HepG2 (cell line): ENCODE measurements at regions not wholly inside any gene's neighbourhood (a gene's known extent, or its start where the extent isn't known, plus 50 kb on each side); places are given as distances from the start of the nearest gene placed in this dataset.

Experiments used
- ATAC-seq: fragments of 200-7000 bp; cut with Tn5 transposase; 3 replicates; pipeline ENCODE4 v1.9.1; 2020; ENCODE audit warnings: mild to moderate bottlenecking, moderate library complexity
- BruUV-seq: library from RNA; stranded (reverse); fragments of 400-500 nt; replicated peaks from 2 replicates; lab custom pipeline; 2021; lab: Mats Ljungman, UMichigan
- CTCF ChIA-PET: fragments of 300-600 bp; formaldehyde crosslinking; extraction: SDS; loops from one replicate; lab custom pipeline; 2021; ENCODE audit warnings: low total read pairs, inconsistent platforms, low intra/inter-chr PET ratio; lab: Yijun Ruan, JAX
- POLR2A ChIA-PET: fragments of 350-600 bp; sonication (Branson Sonifier 250); formaldehyde crosslinking; loops from one replicate; lab custom pipeline; 2020; ENCODE audit warnings: antibody characterized with exemption, inconsistent platforms; lab: Yijun Ruan, JAX
- DNase-seq: peaks from one replicate; pipeline ENCODE4 v3.0.0-alpha.2; 2015; ENCODE audit warnings: low spot score
- FAIRE-seq: peaks from 3 replicates; lab custom pipeline; 2011; peaks lifted over from hg19 to GRCh38; lab: Jason Lieb, UNC
- H2AFZ ChIP-seq: one replicate; pipeline ENCODE4 v1.6.1; 2011; ENCODE audit warnings: low read length, inconsistent platforms
- H3K27ac ChIP-seq: fragments of 300-600 bp; 3 replicates; pipeline ENCODE4 v1.8.0; 2011; ENCODE audit warnings: mixed run types, mild to moderate bottlenecking, mixed read lengths, low read length, inconsistent platforms; ENCODE audit not compliant: insufficient read depth; ENCODE audit errors: extremely low read length
- H3K27me3 ChIP-seq, 2 experiments: fragments of 200-600 bp in 1 of 2; 2 replicates in 1 of 2; 3 replicates in 1 of 2; pipeline versions ENCODE4 v1.6.0 to v1.8.0; 2011; ENCODE audit warnings: low read length in 2 of 2, mild to moderate bottlenecking in 2 of 2, moderate library complexity in 2 of 2, inconsistent platforms in 1 of 2; ENCODE audit not compliant: insufficient read depth in 2 of 2, control insufficient read depth in 1 of 2
- H3K36me3 ChIP-seq, 2 experiments: fragments of 200-600 bp in 1 of 2; replicated peaks in 1 of 2; 2 replicates in 1 of 2; 3 replicates in 1 of 2; pipeline versions ENCODE4 v1.5.1 to v1.8.0; 2011; ENCODE audit warnings: low read length in 2 of 2, inconsistent platforms in 1 of 2; ENCODE audit not compliant: insufficient read depth in 2 of 2, control insufficient read depth in 1 of 2
- H3K4me1 ChIP-seq: 2 replicates; pipeline ENCODE4 v1.5.1; 2012; ENCODE audit warnings: low read length, inconsistent platforms; ENCODE audit not compliant: insufficient read depth
- H3K4me2 ChIP-seq: 2 replicates; pipeline ENCODE4 v1.6.0; 2011; ENCODE audit warnings: low read depth, low read length, inconsistent platforms
- H3K4me3 ChIP-seq, 3 experiments: fragments of 200-600 bp in 1 of 3; sonication (generic), shearing (Covaris generic) in 1 of 3; replicated peaks in 1 of 3; 2 replicates each; pipeline ENCODE4 v1.5.1; 2011 to 2016; ENCODE audit warnings: low read length in 3 of 3, inconsistent platforms in 2 of 3, low read depth in 2 of 3, mild to moderate bottlenecking in 2 of 3, control low read depth in 1 of 3, mixed read lengths in 1 of 3; ENCODE audit not compliant: insufficient read depth in 1 of 3
- H3K79me2 ChIP-seq: one replicate; pipeline ENCODE4 v1.6.1; 2011; ENCODE audit warnings: low read length, inconsistent platforms; ENCODE audit not compliant: insufficient read depth
- H3K9ac ChIP-seq: 2 replicates; pipeline ENCODE4 v1.6.0; 2011; ENCODE audit warnings: mild to moderate bottlenecking, low read depth, low read length, inconsistent platforms; ENCODE audit not compliant: insufficient read depth
- H3K9me3 ChIP-seq: 2 replicates; pipeline ENCODE4 v1.5.1; 2012; ENCODE audit warnings: mild to moderate bottlenecking, low read length
- H4K20me1 ChIP-seq: 2 replicates; pipeline ENCODE4 v1.6.0; 2011; ENCODE audit warnings: inconsistent platforms, mild to moderate bottlenecking, low read length, moderate library complexity; ENCODE audit not compliant: insufficient read depth
- AHR ChIP-seq: IDR thresholded peaks from 2 replicates; pipeline ENCODE4 v1.6.1; 2018; ENCODE audit warnings: missing genetic modification reagents, missing compliant biosample characterization
- ARID3A ChIP-seq: IDR thresholded peaks from 2 replicates; pipeline ENCODE4 v1.6.1; 2012; ENCODE audit warnings: low read depth, low read length, improper control_type of control experiment
- ELK4 ChIP-seq: sonication (generic); formaldehyde crosslinking; IDR thresholded peaks from 2 replicates; pipeline ENCODE4 v1.9.0; 2021; ENCODE audit warnings: missing genetic modification reagents, borderline replicate concordance
- NAIF1 ChIP-seq: sonication (generic); formaldehyde crosslinking; IDR thresholded peaks from 2 replicates; pipeline ENCODE4 v1.5.0; 2020; ENCODE audit warnings: mild to moderate bottlenecking, missing genetic modification reagents, borderline replicate concordance
- NCOA2 ChIP-seq: sonication (generic); formaldehyde crosslinking; IDR thresholded peaks from 2 replicates; pipeline ENCODE4 v1.8.0; 2022; ENCODE audit warnings: inconsistent platforms
- NFE2 ChIP-seq: sonication (generic); formaldehyde crosslinking; IDR thresholded peaks from 2 replicates; pipeline ENCODE4 v1.4.0; 2020; ENCODE audit warnings: missing genetic modification reagents
- NFRKB ChIP-seq: fragments of 450-650 bp; IDR thresholded peaks from 2 replicates; pipeline ENCODE4 v1.6.1; 2017
- NR2F1 ChIP-seq, 2 experiments: fragments of 450-650 bp in 1 of 2; formaldehyde crosslinking in 1 of 2; IDR thresholded peaks; 2 replicates each; pipeline versions ENCODE4 v1.5.0 to v1.6.1; 2016 to 2020; ENCODE audit warnings: mild to moderate bottlenecking in 1 of 2, missing compliant biosample characterization in 1 of 2, missing genetic modification reagents in 1 of 2, moderate library complexity in 1 of 2
- PCBP2 ChIP-seq: fragments of 200-400 bp; formaldehyde crosslinking; optimal IDR thresholded peaks from 2 replicates; pipeline ENCODE3; 2018; ENCODE audit warnings: low read length, low read depth; ENCODE audit not compliant: poor library complexity, severe bottlenecking
- TMF1 ChIP-seq: sonication (generic); formaldehyde crosslinking; IDR thresholded peaks from 2 replicates; pipeline ENCODE4 v1.8.1; 2022; ENCODE audit warnings: low read depth, missing genetic modification reagents
- TOPORS ChIP-seq: sonication (generic); formaldehyde crosslinking; IDR thresholded peaks from 2 replicates; pipeline ENCODE4 v1.8.0; 2023; ENCODE audit warnings: mild to moderate bottlenecking, missing genetic modification reagents
- ZNF180 ChIP-seq: sonication (generic); formaldehyde crosslinking; IDR thresholded peaks from 2 replicates; pipeline ENCODE4 v1.4.0; 2020; ENCODE audit warnings: low read depth, missing genetic modification reagents, borderline replicate concordance
- ZNF253 ChIP-seq: sonication (generic); formaldehyde crosslinking; IDR thresholded peaks from 2 replicates; pipeline ENCODE4 v1.8.0; 2022; ENCODE audit warnings: mild to moderate bottlenecking, missing genetic modification reagents, borderline replicate concordance
- ZNF282 ChIP-seq: fragments of 450-650 bp; IDR thresholded peaks from 2 replicates; pipeline ENCODE4 v1.6.1; 2018; ENCODE audit not compliant: partially characterized antibody
- ZNF326 ChIP-seq: sonication (generic); formaldehyde crosslinking; IDR thresholded peaks from 2 replicates; pipeline ENCODE4 v1.4.0; 2020; ENCODE audit warnings: missing genetic modification reagents, borderline replicate concordance
- ZNF350 ChIP-seq: sonication (generic); formaldehyde crosslinking; IDR thresholded peaks from 2 replicates; pipeline ENCODE4 v1.4.0; 2020; ENCODE audit warnings: mild to moderate bottlenecking, low read depth, missing genetic modification reagents, borderline replicate concordance
- ZNF431 ChIP-seq: sonication (generic); formaldehyde crosslinking; IDR thresholded peaks from 2 replicates; pipeline ENCODE4 v1.9.0; 2022; ENCODE audit warnings: missing genetic modification reagents, low read depth, mild to moderate bottlenecking, borderline replicate concordance
- ZNF766 ChIP-seq: sonication (generic); formaldehyde crosslinking; IDR thresholded peaks from 2 replicates; pipeline ENCODE4 v1.5.0; 2020; ENCODE audit warnings: missing genetic modification reagents, borderline replicate concordance
- ZNF777 ChIP-seq: sonication (generic); formaldehyde crosslinking; IDR thresholded peaks from 2 replicates; pipeline ENCODE4 v1.4.0; 2020; ENCODE audit warnings: missing genetic modification reagents
- ZNF879 ChIP-seq: sonication (generic); formaldehyde crosslinking; IDR thresholded peaks from 2 replicates; pipeline ENCODE4 v1.8.1; 2023; ENCODE audit warnings: missing genetic modification reagents
- WGBS: methylation state at CpG from one replicate; pipeline ENCODE4 v1.1.6; 2017; ENCODE audit warnings: low lambda C conversion rate; 5-methylcytosine and 5-hydroxymethylcytosine counted together
- in situ Hi-C: cut with HindIII; loops from 2 replicates; pipeline ENCODE4 v1.10.0; 2017; ENCODE audit warnings: low pct_unique_long_range_greater_than_20kb; ENCODE audit not compliant: extremely low pct_ligation_motif_present
- intact Hi-C: fragments of 100-400 bp; cut with micrococcal nuclease; formaldehyde crosslinking; loops from one replicate; pipeline ENCODE4 v1.10.0; 2022; ENCODE audit not compliant: unreplicated experiment

GRCh38 chr21:25371841-25372425, 235.3 kb downstream of the MRPL39 start (continued):
- TF ChIP-seq ZNF253, result no peak
- TF ChIP-seq ZNF766 (CRISPR knock-in tag), result no peak
- TF ChIP-seq ARID3A, result no peak
- no peak for TF ChIP-seq ZNF879 (CRISPR knock-in tag)
- TF ChIP-seq ZNF431 (CRISPR knock-in tag), result no peak
- no peak for TF ChIP-seq TMF1 (CRISPR knock-in tag)
- no peak for TF ChIP-seq TOPORS (CRISPR knock-in tag)

- BruUV-seq, result no TSS peak
- DNase-seq, result no peak
- no peak for TF ChIP-seq NR2F1 (CRISPR knock-in tag; IDR thresholded peaks at IDR 0.05)
- TF ChIP-seq NFE2 (CRISPR knock-in tag), result no peak
- TF ChIP-seq PCBP2, result no peak
- TF ChIP-seq NCOA2, result no peak
- TF ChIP-seq ZNF350 (CRISPR knock-in tag), result no peak
- TF ChIP-seq NAIF1, result no peak
- no peak for TF ChIP-seq NFRKB
- no peak for TF ChIP-seq ELK4 (CRISPR knock-in tag)
- no peak for TF ChIP-seq ZNF180 (CRISPR knock-in tag)
- no peak for TF ChIP-seq ZNF282
- TF ChIP-seq ZNF326 (CRISPR knock-in tag), result no peak
- no peak for TF ChIP-seq ZNF777
- no peak for TF ChIP-seq AHR (CRISPR knock-in tag)
Measured at GRCh38 chr21:25370311-25370744, 237.0 kb downstream of the MRPL39 start.

More at GRCh38 chr21:25370311-25370744, 237.0 kb downstream of the MRPL39 start:
- H3K4me3 ChIP-seq, result no peak overlapping the region
- no peaks in the 10 kb centered on the region for H3K27me3 ChIP-seq
- ChIA-PET POLR2A (no interaction called here), CTCF (no interaction called here)
- H3K9ac ChIP-seq, result no peak overlapping the region
- intact Hi-C loops (no loop called here), in situ Hi-C loops (no loop called here)
- H4K20me1 ChIP-seq, result no peaks in the 10 kb centered on the region
- FAIRE-seq (no peak), ATAC-seq (no peak)
- no peak overlapping the region for H3K27ac ChIP-seq
- no peaks in the 10 kb centered on the region for H3K79me2 ChIP-seq
- no peak overlapping the region for H2AFZ ChIP-seq
- no peaks in the 10 kb centered on the region for H3K4me1 ChIP-seq
- 3% methylated on average over 6 of the region's 6 CpGs for WGBS
- no peak overlapping the region for H3K4me2 ChIP-seq
- H3K9me3 ChIP-seq, result peaks cover 62% of the 10 kb centered on the region
- no peaks in the 10 kb centered on the region for H3K36me3 ChIP-seq
